M059J (cell line): ENCODE measurements at regions not wholly inside any gene's neighbourhood (a gene's known extent, or its start where the extent isn't known, plus 50 kb on each side); places are given as distances from the start of the nearest gene placed in this dataset.

ENCODE experiments used
- DNase-seq: peaks from one replicate; pipeline ENCODE4 v3.0.0-alpha.2; 2012; ENCODE audit warnings: low read depth

GRCh38 chr16:55118701-55119260 is 188.1 kb downstream of the IRX5 start:
- no peak for DNase-seq

GRCh38 chr16:55120408-55120807 is 189.7 kb downstream of the IRX5 start:
- DNase-seq = no peak

- no peak for DNase-seq
Observed at GRCh38 chr16:55120826-55121225, 190.2 kb downstream of the IRX5 start.

DNA sequence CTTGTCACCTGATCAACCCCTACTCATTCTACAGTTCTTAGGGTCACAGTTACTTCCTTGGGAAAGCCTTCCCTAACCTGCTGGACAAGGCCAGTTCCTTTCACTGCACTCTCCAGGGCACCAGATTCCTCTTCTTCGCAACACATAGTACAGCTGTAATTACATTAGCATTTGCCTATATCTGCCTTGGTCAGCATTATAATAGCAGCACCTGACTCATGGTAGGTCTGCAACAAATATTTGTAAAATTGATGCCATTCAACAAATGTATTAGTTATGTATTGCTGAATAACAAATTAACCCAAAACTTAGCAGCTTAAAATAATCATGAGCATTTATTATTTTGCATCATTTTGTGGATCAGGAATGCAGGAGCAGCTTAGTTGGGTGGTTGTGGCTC is 193.0 kb downstream of the IRX5 start:
- DNase-seq = no peak

DNA sequence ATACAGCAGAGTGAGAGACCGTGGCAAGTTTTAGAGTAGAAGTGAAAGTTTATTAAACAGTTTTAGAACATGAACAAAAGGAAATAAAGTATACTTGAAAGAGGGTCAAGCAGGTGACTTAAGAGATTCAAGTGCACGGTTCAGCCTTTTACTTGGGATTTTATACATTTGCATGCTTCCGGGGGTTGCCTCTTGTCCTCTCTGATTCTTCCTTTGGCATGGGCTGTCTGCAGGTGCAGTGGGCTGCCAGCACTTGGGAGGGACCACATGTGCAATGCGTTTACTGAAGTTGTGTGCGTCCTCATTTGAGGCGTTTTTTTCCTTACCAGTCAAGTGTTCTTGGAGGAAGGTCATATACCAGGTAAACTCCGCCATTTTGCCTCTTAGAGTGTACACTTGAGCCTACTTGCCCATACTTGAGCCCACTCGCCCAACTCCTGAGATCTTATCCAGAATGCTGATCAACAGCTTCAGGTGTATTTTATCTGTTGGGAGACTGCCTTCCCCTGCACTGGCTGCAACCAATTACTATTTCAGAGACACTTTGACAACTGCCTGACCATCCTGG is 195.2 kb downstream of the IRX5 start:
- DNase-seq = no peak

DNA sequence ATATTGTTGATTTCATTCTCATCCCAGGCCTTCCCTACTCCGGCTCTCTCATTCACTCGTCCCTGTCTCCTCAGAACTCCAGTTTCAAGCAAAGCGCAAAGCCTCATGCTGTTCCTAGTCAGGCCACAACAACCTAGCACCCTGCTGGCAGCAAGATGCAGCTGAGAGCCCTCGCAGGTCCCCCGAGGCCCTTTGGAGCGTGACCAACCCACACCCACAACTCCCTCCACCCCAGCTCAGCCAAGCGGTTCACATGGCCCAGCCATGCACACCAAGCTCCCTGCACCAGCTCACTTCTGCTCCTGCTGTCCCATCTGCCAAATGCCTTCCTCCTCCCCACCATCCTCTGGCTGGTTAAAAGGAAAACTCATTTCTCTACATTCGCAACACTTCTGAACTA is 195.8 kb downstream of the IRX5 start:
- DNase-seq = no peak

GRCh38 chr16:55130456-55130855 is 193.5 kb upstream of the IRX6 start:
- no peak for DNase-seq

- DNase-seq = no peak
Observed at GRCh38 chr16:55130911-55131310, 193.1 kb upstream of the IRX6 start.

- no peak for DNase-seq
Observed at GRCh38 chr16:55133654-55134053, 190.3 kb upstream of the IRX6 start.

- no peak for DNase-seq
Observed at GRCh38 chr16:55136356-55137150, 187.4 kb upstream of the IRX6 start.

GRCh38 chr16:55138298-55138697 is 185.7 kb upstream of the IRX6 start:
- DNase-seq = no peak

DNA sequence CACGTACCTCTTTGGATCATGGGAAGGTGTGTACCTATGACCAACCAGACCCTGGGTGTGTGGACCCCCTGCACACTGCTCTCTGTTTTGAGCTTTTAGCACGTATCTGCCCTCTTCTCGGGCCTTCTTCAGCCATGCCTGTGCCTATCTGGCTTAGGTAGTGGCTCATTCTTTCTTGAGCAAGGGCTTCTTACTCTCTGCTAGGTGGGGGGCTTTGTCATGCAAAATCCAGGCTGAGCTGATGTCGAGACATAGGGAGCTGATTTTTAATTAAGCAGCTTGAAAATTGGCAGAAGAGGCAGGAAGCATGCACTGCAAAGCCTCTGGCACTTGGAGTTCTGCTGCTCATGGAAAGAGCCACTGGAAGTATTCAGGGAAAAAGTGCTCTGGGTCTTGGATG is 181.6 kb upstream of the IRX6 start:
- DNase-seq = no peak

- peak; percentile 2 for DNase-seq
Observed at GRCh38 chr16:55144651-55145050, 179.4 kb upstream of the IRX6 start.

DNA sequence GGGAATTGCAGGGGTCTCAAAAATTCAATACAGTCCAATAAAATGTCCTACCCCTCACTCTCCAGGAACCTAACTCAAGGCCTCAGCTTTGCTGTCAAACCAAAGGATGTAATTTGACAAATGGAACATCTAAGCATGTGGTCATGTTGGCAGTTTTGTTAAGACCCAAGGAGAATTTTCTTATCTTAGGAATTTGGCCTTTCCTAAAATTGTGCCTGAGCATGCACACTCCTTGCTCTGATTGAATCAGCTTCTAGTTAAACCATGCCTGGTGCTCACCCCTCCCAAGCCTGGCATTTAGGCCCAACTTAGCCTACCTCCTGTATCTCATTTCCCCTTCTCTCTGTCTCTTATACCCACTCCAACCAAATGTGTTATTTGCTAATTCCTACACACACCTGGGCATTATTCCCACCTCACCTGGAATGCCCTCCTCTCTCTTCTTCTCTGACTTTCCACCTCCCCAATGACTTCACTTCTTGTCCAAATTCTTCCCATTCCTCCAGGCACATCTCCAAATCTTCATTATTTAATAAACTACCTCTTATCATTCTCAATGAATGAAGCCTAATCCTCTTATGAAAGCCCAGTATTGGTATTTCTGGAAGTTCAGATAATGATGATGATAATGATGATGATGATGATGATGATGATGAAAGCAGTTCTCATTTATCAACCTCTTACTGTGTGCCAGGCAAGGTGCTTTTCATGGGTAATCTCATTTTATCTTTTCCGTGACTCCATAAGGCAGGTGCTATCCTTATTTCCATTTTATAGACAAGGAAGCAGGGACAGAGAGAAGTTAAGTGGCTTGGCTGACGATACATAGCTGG is 178.0 kb upstream of the IRX6 start:
- no peak for DNase-seq

DNA sequence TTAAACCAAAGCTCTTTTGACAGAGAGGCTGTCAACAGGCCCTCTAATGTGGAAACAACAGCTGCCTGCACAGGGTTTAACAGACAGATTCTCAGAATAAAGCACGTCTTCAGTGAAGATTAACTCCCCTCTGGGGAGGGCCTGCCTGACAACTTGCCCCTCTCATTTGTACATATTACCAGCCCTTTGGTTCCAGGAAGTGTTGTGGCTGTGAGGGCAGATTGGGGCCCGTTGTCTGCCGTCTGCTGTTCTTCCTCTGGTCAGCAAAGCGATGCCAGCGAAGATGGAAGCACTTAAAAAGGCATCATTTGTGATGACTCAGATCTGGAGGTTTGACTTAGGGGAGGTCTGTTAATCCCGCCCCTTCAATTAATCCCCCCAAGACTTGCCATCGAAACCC is 177.0 kb upstream of the IRX6 start:
- no peak for DNase-seq

- DNase-seq = no peak
Observed at GRCh38 chr16:55147396-55147795, 176.6 kb upstream of the IRX6 start.

GRCh38 chr16:55149622-55150021 is 174.4 kb upstream of the IRX6 start:
- no peak for DNase-seq

DNA sequence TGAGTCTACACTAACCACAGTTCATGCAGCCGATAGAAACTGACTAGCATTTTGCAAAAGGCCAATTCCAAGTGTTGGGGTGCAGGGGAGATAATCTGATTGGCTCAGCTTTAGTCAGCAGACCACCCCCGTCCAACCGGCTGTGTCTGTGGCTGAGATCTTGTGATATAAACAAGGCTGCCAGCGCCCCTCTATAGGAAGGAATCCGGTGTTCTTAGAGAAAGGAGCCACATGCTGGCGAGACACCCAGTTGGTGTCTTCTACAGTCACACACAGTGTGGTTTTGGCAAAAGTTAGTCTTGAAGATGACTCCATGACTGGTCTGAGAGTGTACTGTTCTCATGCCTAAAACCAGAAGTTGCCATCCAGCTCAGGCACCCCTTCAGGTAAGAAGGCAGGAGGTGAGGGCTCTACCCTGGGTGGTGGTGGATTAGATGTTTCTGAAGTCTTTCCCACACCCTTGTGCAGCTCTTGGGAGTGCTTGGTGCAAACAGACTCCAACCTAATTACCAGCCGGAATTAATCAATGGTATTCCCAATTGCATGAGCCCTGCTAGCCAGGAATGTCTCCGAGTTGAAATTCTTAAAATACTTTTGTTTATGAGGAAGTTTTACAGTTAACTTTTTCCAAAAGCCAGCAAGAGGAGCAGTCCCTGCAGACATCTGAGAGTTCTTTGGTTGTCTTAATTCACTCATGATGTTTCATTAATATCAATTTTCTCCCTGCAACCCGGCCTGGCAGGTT is 172.3 kb upstream of the IRX6 start:
- no peak for DNase-seq

DNA sequence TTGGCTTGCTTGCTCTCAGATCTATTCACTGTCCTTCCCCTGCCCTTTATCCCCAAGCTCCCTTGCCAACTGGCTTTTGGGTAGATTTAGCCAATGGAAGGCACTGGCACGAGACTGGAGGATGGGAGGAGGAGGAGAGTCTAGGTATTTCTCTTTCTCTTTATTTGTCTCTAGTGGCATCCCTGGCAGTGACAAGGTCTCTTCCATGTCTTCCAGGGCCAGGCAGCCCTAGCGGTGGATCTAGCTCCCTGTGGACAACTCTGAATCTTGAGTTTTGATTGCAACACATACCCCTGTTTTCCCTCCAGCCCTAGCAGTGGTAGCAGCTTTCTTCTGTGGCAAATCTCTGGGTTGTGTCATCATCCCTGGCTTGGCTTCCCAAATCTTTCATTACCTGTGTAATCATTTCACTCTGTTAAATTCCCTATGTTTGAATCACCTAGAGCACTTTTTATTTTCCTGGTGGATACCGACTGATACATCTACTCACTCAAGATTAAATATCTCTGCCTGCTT is 171.1 kb upstream of the IRX6 start:
- no peak for DNase-seq

GRCh38 chr16:55154262-55154661 is 169.7 kb upstream of the IRX6 start:
- DNase-seq = no peak

DNA sequence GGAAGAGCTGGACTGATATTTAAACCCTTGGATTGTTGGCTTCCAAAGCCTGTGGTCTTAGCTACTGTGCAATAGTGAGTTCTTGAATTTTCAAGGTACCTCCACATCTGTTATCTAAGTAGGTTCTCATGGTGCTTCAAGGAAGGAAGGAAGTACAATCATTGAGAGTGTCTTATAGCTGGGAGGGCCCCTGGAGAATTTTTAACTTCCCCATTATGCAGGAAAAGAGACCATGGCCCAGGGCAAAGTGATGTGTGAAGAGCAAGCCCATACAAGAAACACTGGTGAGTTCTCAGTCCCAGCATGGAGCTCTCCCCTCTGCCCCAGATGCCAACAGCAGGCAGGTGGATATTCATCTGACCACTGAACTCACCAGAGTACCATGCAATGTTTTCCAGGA is 169.0 kb upstream of the IRX6 start:
- no peak for DNase-seq

DNA sequence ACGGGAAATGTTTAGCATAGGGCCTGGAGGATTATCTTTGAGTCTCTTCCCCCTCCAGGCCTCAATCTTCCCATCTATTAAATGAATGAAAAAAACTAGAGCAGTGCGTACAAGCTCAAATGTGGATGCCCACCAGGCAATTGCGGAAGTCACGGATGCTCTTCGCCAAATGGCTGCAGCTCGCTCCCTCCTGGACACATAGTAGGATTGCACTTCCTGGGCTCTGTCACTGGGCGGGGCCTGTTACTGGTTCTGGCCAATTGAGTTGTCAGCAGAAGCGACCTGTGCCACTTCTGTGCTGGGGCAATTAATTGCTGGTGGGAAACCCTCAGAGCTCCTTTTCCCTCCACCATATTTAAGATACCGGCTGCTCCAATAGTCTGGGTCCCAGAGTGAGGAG is 168.2 kb upstream of the IRX6 start:
- no peak for DNase-seq
